NCI-H2196 treated with DMSO at 0.1 percent for 48 hours (cell line): ENCODE measurements at regions not wholly inside any gene's neighbourhood (a gene's known extent, or its start where the extent isn't known, plus 50 kb on each side); places are given as distances from the start of the nearest gene placed in this dataset.
"Not testable (repeated sequence)": the region's sequence is repeated elsewhere in the genome, so short reads cannot be mapped to it uniquely, and the experiment has no call there.

Experiments used
- DNase-seq: peaks from one replicate; lab custom pipeline; 2025; ENCODE audit not compliant: unreplicated experiment; lab: John Stamatoyannopoulos, UW

GRCh38 chr18:76051396-76052226 lies 443.4 kb downstream of the ZNF516 start:
- no peak for DNase-seq

DNA sequence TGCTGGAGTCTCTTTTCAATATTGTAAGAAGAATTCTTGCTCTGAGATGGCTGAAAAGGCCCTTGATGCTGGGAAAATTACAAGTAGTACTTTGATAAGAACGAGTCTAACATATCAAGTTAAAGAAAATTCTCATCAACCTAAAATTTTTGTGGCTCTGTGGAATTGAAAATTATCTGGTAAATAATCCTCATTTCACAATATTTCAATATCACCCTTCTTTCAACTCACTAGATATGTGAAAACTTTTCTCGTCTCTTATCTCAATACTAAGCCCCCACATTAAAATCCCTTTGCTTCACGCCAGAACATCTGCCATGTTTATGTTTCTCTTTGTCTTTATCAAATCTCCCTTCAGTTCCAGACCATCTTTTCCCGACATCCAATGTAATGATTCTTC lies 448.8 kb downstream of the ZNF516 start:
- DNase-seq = no peak

GRCh38 chr18:76042511-76042910 lies 452.5 kb downstream of the ZNF516 start:
- no peak for DNase-seq

GRCh38 chr18:76018210-76018609 lies 476.8 kb downstream of the ZNF516 start:
- no peak for DNase-seq

DNA sequence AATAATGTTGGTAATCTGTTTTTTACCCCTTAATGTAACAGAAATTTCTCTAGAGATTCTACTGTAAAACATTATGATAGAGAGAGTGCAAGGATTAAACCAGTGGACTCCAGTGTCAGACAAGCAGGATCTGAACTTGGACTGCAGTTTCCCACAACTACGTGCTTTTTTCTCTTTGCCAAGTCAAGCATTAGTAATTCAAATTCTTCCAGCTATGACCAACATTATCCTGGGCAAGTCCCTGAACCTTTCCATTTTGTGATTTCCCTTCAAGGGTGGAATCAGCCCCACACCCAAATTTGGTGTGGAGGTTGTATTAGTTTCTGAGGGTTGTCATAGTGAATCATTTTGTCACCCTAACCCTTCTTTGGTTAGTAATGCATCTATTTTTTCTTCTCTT lies 482.0 kb downstream of the ZNF516 start:
- DNase-seq = no peak

DNA sequence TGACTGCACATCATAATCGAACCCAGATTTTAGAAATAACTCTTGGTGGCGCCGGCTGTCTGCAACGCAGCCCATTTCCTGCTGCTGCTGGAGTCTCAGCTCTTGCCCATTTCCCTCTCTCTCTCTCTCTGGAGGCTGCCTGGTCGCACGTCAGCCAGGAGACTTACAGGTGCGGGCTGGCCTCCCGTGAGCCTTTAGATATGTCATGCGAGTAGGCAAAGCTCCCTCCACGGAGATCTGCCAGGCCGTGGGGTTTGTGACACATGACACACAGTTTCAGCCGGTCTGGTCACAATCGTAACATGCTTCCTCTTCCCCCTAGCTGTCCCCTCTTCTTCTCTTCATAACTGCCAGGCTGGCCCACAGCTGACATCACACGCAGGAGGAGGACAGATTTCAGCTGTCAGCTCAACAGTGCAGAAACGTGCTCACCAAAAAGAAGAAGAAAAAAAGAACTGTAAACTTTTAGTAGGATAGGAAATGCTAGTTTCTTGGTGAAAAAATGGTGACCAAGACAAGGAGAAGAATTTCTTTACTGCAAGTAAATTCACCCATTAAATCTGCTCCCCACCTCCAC lies 489.3 kb downstream of the ZNF516 start:
- DNase-seq = no peak

- DNase-seq = not testable (repeated sequence)
These were observed 507.1 kb downstream of the ZNF516 start for GRCh38 chr18:75987913-75988312.

DNA sequence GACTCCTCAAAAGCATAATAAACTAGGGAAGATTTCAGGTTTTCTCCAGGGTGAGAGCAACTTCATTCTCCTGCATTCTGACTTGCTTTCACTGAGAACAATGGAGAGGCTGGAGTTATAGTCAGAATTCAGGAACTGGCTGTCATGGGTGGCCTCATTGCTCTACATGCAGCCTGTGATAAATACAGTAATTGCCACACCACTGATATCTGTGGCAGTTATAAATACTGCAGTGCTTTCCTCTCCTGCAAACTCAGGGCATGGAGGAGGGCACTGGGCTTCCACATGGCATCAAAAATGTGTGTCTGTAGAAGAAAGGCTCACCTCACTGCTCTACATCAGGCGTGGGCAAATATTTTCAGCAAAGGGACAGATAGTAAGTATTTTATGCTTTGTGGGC lies 510.2 kb downstream of the ZNF516 start:
- DNase-seq = no peak

- no peak for DNase-seq
These were observed 513.9 kb downstream of the ZNF516 start for GRCh38 chr18:75981102-75981501.

DNA sequence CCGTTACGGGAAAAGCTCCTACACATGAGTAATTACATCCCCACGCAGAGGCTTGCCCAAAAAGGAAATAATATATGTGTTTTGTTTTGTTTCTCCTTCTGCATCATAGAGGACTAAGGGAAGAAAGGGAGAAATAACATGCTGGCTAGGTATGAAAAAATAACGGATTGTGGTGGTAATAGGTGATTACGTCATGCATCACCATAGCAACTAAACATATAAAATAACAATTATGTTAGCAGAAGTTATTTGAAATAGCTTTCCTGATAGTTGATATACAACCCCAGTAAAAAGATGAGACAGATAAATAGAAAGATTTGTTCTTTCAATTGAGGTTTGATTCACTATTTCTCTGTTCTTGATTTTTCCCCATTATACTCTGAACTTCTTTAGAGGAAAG lies 518.0 kb downstream of the ZNF516 start:
- no peak for DNase-seq

- no peak for DNase-seq
These were observed 524.8 kb downstream of the ZNF516 start for GRCh38 chr18:75970212-75970611.

DNA sequence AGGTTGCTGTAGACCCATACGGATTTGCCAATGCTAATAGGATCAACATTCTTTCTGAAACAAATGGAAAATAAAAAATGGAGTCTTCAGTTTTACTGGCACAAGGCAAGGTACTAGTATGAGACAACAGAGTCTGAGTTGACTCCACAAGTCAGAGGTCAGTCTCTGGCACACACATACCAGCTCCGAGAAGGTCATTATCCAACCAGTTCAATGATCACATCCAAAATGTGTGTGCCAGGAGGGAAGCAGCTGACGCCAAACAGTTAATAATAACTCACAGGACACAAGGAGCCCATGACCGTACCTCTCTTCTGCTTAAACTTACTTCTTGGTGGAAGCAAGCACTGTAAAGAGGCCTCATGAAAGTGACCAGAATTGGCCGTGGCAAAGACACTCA lies 528.6 kb downstream of the ZNF516 start:
- DNase-seq = no peak

GRCh38 chr18:75962036-75962572 lies 532.9 kb downstream of the ZNF516 start:
- no peak for DNase-seq

- not testable (repeated sequence) for DNase-seq
These were observed 532.9 kb upstream of the SMIM21 start for GRCh38 chr18:75960356-75960755.

- DNase-seq = no peak
These were observed 531.6 kb upstream of the SMIM21 start for GRCh38 chr18:75959150-75959549.

- DNase-seq = no peak
These were observed 531.2 kb upstream of the SMIM21 start for GRCh38 chr18:75958683-75959082.

- DNase-seq = no peak
These were observed 517.9 kb upstream of the SMIM21 start for GRCh38 chr18:75945265-75945933.

DNA sequence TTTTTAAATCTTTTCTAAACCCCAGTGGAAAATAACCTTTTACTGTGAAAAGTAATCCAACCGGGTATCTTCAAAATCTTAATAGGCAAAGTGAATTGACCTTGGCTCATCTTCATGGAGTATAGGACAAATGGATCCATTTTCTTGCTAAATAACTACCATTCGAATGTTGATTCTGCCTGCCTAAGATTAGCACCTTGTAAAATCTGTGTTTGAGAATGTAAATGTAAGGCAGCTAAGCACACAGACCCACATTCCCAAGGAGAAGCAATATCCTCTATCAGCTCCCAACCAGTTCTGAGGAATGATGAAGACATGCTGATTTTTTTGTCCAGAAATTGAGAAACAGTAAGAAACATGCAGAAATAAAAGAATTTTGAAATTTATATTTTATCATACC lies 509.8 kb upstream of the SMIM21 start:
- no peak for DNase-seq

DNA sequence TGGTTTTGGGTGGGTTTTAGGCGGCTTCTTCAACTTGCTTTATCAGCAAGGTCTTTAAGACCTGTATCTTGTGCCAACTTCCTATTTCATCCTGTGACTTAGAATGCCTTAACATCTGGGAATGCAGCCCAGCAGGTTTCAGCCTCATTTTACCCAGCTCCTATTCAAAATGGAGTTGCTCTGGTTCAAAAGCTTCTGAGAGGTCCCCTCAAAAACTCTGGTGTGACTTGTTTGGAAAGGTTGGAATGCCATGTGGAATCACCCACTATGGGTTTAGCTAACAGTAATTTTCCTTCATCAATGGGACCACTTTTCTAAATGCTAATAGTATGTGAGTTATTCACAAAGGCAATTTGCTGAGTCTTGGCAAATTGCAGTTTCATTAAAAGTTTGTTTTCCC lies 509.4 kb upstream of the SMIM21 start:
- DNase-seq = no peak

- DNase-seq = no peak
These were observed 503.6 kb upstream of the SMIM21 start for GRCh38 chr18:75931079-75931478.

- no peak for DNase-seq
These were observed 501.2 kb upstream of the SMIM21 start for GRCh38 chr18:75928706-75929105.

DNA sequence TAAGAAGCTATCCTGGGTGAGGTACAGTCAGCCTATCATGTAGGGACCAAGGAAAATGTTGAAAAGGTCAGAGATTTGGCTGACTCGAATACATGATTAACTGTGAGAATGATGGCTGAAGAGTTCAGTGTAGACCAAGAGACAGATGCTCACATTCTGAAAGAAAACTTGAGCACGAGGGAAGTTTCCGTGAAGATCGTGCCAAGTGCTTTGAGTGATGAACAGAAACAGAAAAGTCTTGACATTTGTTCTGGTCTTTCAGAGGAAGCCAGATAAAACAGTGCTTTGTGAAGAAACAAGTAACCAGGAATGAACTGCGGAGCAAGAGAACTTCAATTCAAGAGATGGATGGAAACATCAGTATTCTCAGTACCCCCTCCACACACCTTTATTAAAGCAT lies 500.3 kb upstream of the SMIM21 start:
- DNase-seq = no peak
